ENCODE measurements at regions not wholly inside any gene's neighbourhood (a gene's known extent, or its start where the extent isn't known, plus 50 kb on each side); places are given as distances from the start of the nearest gene placed in this dataset.

DNA sequence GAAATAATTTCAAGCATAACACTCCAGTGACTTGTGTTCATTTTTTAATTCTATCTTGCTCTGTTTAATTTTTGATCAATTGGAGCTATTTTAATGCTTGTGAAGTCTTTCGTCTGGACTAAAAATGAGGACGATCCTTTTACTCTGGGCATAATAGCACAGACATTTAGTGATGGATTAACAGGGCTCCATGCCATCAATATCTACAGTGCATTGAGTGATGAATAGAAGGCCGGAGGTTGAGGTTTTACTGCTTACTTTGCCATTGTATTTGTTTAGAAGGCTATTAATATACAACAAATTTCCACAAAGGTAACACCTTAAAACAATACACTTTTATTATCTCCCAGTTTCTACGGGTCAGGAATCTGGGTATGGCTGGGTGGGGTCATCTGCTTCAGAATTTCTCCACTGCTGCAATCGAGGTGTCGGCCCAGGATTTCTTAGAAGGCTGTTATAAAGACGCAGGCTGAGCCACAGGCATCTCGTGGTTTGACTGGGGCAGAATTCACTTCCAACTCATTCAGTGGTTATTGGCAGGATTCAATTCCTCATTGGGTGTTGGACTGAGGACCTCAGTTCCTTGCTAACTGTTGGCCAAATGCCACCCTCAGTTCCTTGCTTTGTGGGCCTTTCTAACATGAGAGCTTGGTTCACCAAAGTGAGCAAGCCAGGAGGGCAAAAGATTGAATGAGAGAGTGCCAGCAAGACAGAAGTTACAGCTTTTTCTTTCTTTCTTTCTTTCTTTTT is 265.4 kb upstream of the VLDLR start:
- 70 to 71% methylated on average over 8 of the region's 8 CpGs for WGBS, 2 donors (ENCODE audit: low coverage in 1 of 2)
- intact Hi-C loops (cut with DNase I; ENCODE audit: low total_unique reads), result no loop called here
- no peak for DNase-seq
- H3K9me3 ChIP-seq, result no peaks in the 10 kb centered on the region
- no peaks in the 10 kb centered on the region for H3K4me1 ChIP-seq
- no peaks in the 10 kb centered on the region for H3K27me3 ChIP-seq
- H3K4me3 ChIP-seq, result no peak overlapping the region
- H3K36me3 ChIP-seq, result no peaks in the 10 kb centered on the region
- in situ Hi-C loops (cut with MboI; ENCODE audit: low pct_ligation_motif_present in 1 of 4, low pct_unique_long_range_greater_than_20kb in 1 of 4, low sequenced_read_pairs in 3 of 4), result no loop called here
- no peak overlapping the region for H3K27ac ChIP-seq
- TF ChIP-seq, protein P1, sequence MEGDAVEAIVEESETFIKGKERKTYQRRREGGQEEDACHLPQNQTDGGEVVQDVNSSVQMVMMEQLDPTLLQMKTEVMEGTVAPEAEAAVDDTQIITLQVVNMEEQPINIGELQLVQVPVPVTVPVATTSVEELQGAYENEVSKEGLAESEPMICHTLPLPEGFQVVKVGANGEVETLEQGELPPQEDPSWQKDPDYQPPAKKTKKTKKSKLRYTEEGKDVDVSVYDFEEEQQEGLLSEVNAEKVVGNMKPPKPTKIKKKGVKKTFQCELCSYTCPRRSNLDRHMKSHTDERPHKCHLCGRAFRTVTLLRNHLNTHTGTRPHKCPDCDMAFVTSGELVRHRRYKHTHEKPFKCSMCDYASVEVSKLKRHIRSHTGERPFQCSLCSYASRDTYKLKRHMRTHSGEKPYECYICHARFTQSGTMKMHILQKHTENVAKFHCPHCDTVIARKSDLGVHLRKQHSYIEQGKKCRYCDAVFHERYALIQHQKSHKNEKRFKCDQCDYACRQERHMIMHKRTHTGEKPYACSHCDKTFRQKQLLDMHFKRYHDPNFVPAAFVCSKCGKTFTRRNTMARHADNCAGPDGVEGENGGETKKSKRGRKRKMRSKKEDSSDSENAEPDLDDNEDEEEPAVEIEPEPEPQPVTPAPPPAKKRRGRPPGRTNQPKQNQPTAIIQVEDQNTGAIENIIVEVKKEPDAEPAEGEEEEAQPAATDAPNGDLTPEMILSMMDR (IDR thresholded peaks at IDR 0.05), result no peak

DNA sequence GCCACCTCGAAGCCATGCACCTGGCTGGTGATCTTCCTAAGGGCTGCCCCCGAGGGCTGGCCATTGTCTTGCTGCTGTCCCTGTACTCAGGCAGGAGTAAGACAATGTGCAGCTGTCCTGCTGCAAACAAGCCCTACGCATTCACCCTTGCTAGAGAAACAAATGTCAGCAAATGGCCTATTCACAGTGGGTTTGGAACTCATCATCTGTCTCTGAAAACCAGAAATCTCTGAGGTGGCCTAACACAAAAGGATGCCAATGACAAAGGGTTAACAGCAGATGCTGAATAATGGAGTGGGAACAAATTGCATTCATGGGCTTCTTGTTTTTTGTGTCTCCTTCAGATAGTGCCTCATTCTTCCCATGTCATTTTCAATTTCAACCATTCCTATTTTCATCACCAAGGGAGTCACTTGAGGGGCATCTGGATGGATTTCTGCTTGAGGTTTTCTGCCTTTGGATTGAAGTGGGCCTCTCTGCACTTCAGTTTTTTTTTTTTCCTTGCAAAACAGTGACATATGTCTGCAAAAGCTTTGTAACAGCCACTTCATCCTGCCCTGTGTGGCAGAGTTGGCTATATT is 261.6 kb upstream of the VLDLR start:
- TF ChIP-seq EP300 (IDR thresholded peaks at IDR 0.05; ENCODE audit: low read depth) (no peak), POLR2AphosphoS5 (IDR thresholded peaks at IDR 0.05) (no peak), POLR2A (IDR thresholded peaks at IDR 0.05) (no peak)
- TF ChIP-seq, protein P1 (IDR thresholded peaks at IDR 0.05), result no peak
- no peaks in the 10 kb centered on the region for H3K36me3 ChIP-seq
- no peaks in the 10 kb centered on the region for H3K4me1 ChIP-seq
- H3K27ac ChIP-seq, result no peak overlapping the region
- in situ Hi-C loops (cut with MboI; ENCODE audit: low pct_ligation_motif_present in 1 of 4, low pct_unique_long_range_greater_than_20kb in 1 of 4, low sequenced_read_pairs in 3 of 4) (no loop called here), intact Hi-C loops (cut with DNase I; ENCODE audit: low total_unique reads) (no loop called here)
- H3K27me3 ChIP-seq, result no peaks in the 10 kb centered on the region
- no peaks in the 10 kb centered on the region for H3K9me3 ChIP-seq
- no peak for DNase-seq
- H3K4me3 ChIP-seq, result no peak overlapping the region
- WGBS, 2 donors (ENCODE audit: low coverage in 1 of 2), result 54 to 60% methylated on average over 1 to 3 of the region's 3 CpGs

DNA sequence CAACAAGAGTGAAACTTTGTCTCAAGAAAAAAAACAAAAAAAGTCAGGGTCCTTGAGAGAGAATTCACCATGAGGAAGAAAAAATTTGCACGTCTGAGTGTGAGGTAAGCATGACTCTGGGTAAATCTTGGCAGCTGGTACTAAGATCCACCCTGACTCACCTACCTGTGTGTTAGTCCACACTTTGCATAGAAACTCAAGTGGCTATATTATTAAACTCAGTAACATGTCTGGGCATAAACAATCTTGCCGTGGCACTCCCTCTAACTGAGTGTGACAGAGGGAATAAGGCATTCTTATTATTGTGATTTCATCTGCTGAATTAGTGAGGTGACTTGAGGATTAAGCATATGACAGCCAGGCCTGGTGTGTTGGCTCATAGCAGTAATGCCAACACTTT is 259.4 kb upstream of the VLDLR start:
- H3K4me3 ChIP-seq, result no peak overlapping the region
- no peak for DNase-seq
- no peak overlapping the region for H3K27ac ChIP-seq
- TF ChIP-seq POLR2A (IDR thresholded peaks at IDR 0.05), result no peak
- no peak for TF ChIP-seq EP300 (IDR thresholded peaks at IDR 0.05; ENCODE audit: low read depth)
- TF ChIP-seq POLR2AphosphoS5 (IDR thresholded peaks at IDR 0.05), result no peak
- TF ChIP-seq, protein P1 (IDR thresholded peaks at IDR 0.05), result no peak
- H3K4me1 ChIP-seq, result no peaks in the 10 kb centered on the region
- in situ Hi-C loops (cut with MboI; ENCODE audit: low pct_ligation_motif_present in 1 of 4, low pct_unique_long_range_greater_than_20kb in 1 of 4, low sequenced_read_pairs in 3 of 4), result no loop called here
- WGBS, 2 donors (ENCODE audit: low coverage in 1 of 2), result 92 to 100% methylated on average over 1 to 2 of the region's 2 CpGs
- H3K27me3 ChIP-seq, result no peaks in the 10 kb centered on the region
- intact Hi-C loops (cut with DNase I; ENCODE audit: low total_unique reads), result no loop called here
- no peaks in the 10 kb centered on the region for H3K36me3 ChIP-seq
- H3K9me3 ChIP-seq, result no peaks in the 10 kb centered on the region

DNA sequence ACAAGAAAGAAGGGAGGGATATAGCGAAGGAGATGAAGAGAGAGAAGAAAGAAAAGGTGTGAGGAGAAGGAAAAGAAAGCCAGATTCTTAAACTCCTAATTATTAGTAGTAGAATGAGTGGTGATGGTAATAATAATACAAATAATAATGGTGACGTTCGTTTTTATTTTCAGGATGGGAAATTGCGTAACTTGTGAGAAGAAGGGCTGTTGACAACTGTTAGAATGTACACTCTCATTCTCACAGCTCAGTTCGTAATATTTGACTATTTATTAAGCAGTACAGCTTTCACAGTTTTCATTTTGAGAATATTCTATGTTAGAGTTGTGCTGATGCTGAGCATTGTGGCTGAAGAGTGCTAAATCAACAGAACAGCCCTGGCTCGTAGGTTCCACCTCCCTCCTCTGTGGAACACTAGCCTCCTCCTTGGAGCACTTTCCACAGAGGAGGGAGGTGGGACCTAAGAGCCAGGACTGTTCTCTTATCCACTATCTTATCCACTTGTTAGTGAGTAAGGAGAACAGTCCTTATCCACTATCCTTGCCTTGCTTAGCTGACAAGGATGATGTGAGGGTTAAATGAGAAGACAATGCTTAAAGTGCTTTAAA is 258.3 kb upstream of the VLDLR start:
- no peak overlapping the region for H3K27ac ChIP-seq
- no peaks in the 10 kb centered on the region for H3K9me3 ChIP-seq
- no peaks in the 10 kb centered on the region for H3K36me3 ChIP-seq
- in situ Hi-C loops (cut with MboI; ENCODE audit: low pct_ligation_motif_present in 1 of 4, low pct_unique_long_range_greater_than_20kb in 1 of 4, low sequenced_read_pairs in 3 of 4) (no loop called here), intact Hi-C loops (cut with DNase I; ENCODE audit: low total_unique reads) (no loop called here)
- no peak for DNase-seq
- TF ChIP-seq EP300 (IDR thresholded peaks at IDR 0.05; ENCODE audit: low read depth) (no peak), POLR2AphosphoS5 (IDR thresholded peaks at IDR 0.05) (no peak), POLR2A (IDR thresholded peaks at IDR 0.05) (no peak)
- TF ChIP-seq, protein P1 (IDR thresholded peaks at IDR 0.05), result no peak
- no peak overlapping the region for H3K4me3 ChIP-seq
- H3K27me3 ChIP-seq, result no peaks in the 10 kb centered on the region
- 74 to 81% methylated on average over 6 of the region's 6 CpGs for WGBS, 2 donors (ENCODE audit: low coverage in 1 of 2)
- H3K4me1 ChIP-seq, result no peaks in the 10 kb centered on the region

Measured in transverse colon (tissue), 4 donors.